ENCODE measurements at regions not wholly inside any gene's neighbourhood (a gene's known extent, or its start where the extent isn't known, plus 50 kb on each side); places are given as distances from the start of the nearest gene placed in this dataset.

DNA sequence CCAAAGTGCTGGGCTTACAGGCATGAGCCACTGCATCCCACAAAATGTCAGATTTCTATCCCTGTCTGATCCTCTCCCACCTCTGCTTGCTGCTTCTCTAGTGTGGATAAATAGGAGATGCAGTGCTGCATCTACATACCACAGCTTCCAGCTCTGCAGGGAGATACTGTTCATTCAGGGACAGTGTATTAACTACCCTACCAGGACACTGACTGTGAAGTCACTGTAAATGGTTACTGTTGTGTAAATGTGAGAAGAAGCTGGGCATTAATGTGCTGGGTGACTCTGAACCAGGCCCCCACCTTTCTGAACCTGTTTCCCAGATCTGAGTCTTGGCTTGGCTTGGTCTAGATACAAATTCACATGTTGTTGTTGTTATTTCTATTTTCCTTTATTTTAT, 488.6 kb upstream of the SULF2 start:
- TF ChIP-seq, protein P1, sequence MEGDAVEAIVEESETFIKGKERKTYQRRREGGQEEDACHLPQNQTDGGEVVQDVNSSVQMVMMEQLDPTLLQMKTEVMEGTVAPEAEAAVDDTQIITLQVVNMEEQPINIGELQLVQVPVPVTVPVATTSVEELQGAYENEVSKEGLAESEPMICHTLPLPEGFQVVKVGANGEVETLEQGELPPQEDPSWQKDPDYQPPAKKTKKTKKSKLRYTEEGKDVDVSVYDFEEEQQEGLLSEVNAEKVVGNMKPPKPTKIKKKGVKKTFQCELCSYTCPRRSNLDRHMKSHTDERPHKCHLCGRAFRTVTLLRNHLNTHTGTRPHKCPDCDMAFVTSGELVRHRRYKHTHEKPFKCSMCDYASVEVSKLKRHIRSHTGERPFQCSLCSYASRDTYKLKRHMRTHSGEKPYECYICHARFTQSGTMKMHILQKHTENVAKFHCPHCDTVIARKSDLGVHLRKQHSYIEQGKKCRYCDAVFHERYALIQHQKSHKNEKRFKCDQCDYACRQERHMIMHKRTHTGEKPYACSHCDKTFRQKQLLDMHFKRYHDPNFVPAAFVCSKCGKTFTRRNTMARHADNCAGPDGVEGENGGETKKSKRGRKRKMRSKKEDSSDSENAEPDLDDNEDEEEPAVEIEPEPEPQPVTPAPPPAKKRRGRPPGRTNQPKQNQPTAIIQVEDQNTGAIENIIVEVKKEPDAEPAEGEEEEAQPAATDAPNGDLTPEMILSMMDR (IDR thresholded peaks at IDR 0.05), result no peak
- no peaks in the 10 kb centered on the region for H3K27me3 ChIP-seq
- no peaks in the 10 kb centered on the region for H3K9me3 ChIP-seq
- H3K36me3 ChIP-seq, result no peaks in the 10 kb centered on the region
- intact Hi-C loops (cut with DNase I), result no loop called here
- no peak for ATAC-seq
- H3K4me3 ChIP-seq, result no peak overlapping the region
- no peak for DNase-seq
- no peak overlapping the region for H3K27ac ChIP-seq
- no peaks in the 10 kb centered on the region for H3K4me1 ChIP-seq

DNA sequence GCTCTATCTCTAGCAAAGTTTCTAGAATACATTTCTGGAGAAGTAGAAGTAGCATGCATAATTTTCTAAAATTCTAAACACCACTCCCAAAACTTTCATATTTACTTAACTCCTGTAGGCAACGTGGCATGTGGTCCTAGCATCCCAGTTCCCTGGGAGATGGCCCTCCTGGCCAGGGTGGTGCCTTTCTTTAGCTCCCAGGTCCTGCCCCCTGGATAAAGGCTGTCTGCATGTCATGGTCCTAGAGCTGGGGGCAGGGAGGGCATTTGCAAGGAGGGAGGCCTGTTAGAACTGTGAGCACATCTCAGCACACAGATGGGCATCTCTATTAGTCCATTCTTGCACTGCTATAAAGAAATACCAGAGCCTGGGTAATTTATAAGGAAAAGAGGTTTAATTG, 485.6 kb upstream of the SULF2 start:
- H3K27me3 ChIP-seq, result no peaks in the 10 kb centered on the region
- no peak for DNase-seq
- H3K4me1 ChIP-seq, result no peaks in the 10 kb centered on the region
- no peaks in the 10 kb centered on the region for H3K36me3 ChIP-seq
- ATAC-seq, result no peak
- no peak overlapping the region for H3K27ac ChIP-seq
- TF ChIP-seq, protein P1 (IDR thresholded peaks at IDR 0.05), result no peak
- intact Hi-C loops (cut with DNase I), result no loop called here
- H3K9me3 ChIP-seq, result no peaks in the 10 kb centered on the region
- no peak overlapping the region for H3K4me3 ChIP-seq

DNA sequence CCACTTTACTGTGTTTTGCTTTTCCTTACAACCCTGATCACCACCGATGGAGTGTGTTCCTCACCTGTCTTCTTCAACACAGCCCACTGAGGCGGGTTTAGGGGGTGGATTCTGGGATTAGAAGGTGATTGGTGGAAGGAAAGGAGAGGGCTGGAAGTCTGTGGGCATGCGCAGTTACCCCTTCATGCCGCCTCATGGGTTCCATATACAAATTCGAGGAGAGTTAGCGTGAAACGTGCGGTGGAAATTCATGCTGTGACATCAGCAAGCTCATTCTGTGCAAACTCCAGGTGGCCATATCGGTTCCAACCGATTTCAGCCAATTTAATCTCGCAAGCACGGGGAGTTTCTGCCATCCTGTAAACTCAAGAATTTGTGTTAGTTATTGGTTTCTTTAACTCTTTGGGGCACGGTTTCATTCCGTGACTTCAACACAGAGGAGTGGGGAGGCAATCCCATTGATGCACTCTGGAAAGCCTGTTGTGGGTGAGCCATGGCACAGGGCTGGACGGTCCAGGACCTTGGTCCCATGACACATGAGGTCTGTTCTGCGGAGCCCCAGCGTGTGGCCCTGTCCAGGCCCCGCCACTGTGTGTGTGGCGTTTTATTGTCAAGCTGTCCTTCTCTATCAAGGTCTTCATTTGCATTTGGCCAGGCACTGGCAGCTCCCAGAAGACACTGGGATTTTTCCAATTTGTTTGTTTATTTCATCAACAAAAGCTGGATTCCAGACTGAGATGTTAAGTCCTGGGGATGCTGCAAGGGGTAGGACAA, 482.8 kb upstream of the SULF2 start:
- H3K9me3 ChIP-seq, result no peaks in the 10 kb centered on the region
- no peaks in the 10 kb centered on the region for H3K36me3 ChIP-seq
- intact Hi-C loops (cut with DNase I), result no loop called here
- DNase-seq (no peak), ATAC-seq (no peak)
- H3K4me3 ChIP-seq, result no peak overlapping the region
- no peak overlapping the region for H3K27ac ChIP-seq
- H3K4me1 ChIP-seq, result no peaks in the 10 kb centered on the region
- no peaks in the 10 kb centered on the region for H3K27me3 ChIP-seq
- TF ChIP-seq, protein P1 (IDR thresholded peaks at IDR 0.05), result no peak

DNA sequence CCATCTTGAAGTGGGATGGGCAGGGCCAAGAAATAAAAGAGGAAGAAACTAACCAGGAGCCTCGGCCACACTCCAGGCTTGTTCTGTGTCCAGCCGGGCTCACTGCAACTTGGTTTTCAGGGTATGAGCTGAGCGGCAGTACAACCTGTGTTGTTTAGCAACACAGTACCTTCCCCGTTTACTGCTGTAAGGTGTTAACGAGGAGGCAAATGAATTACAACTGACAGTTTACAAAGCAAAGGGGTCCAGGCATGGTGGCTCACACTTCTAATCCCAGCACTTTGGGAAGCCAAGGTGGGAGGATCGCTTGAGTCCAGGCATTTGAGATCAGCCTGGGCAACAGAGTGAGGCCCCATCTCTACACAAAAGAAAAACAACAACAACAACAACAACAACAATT, 481.3 kb upstream of the SULF2 start:
- Histone ChIP-seq H3K27ac (no peak overlapping the region), H3K27me3 (no peaks in the 10 kb centered on the region), H3K36me3 (no peaks in the 10 kb centered on the region), H3K4me1 (no peaks in the 10 kb centered on the region), H3K9me3 (no peaks in the 10 kb centered on the region), H3K4me3 (no peak overlapping the region)
- DNase-seq (no peak), ATAC-seq (no peak)
- intact Hi-C loops (cut with DNase I), result no loop called here
- TF ChIP-seq, protein P1 (IDR thresholded peaks at IDR 0.05), result no peak

DNA sequence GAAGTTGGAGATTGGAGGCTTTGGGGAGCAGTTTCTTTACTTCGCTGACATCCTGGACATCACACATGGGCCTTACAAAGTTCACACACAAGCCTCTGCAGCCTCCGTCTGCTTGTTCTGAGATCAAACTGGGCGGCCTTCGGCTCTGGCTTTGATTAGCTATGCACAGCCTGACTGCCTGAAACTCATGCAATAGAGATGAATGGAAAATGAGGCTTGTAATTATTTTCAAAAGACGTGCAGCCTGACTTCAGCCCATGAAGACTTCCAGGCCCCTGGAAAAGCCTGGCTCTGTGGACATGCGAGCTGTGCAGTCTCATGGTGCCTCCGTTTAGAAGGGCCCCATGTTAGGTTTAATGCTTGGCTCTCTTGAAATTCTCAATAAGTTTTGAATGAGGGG, 480.5 kb upstream of the SULF2 start:
- no peak for DNase-seq
- H3K27me3 ChIP-seq, result no peaks in the 10 kb centered on the region
- no peaks in the 10 kb centered on the region for H3K4me1 ChIP-seq
- H3K27ac ChIP-seq, result no peak overlapping the region
- no peaks in the 10 kb centered on the region for H3K36me3 ChIP-seq
- H3K9me3 ChIP-seq, result no peaks in the 10 kb centered on the region
- intact Hi-C loops (cut with DNase I), result no loop called here
- ATAC-seq, result no peak
- TF ChIP-seq, protein P1 (IDR thresholded peaks at IDR 0.05), result no peak
- H3K4me3 ChIP-seq, result no peak overlapping the region
